Lower leg skin (tissue), 4 donors: ENCODE measurements at regions not wholly inside any gene's neighbourhood (a gene's known extent, or its start where the extent isn't known, plus 50 kb on each side); places are given as distances from the start of the nearest gene placed in this dataset.

Experiments
- DNase-seq, 2 donors: peaks; one replicate each; pipeline ENCODE4 v3.0.0-alpha.2; 2019; ENCODE audit warnings: low spot score in 2 of 2
- H3K4me3 ChIP-seq: fragments of 200-600 bp; sonication (generic); 2 replicates; pipeline ENCODE4 v1.5.1; 2017; ENCODE audit warnings: mild to moderate bottlenecking, low read depth; ENCODE audit not compliant: poor library complexity, severe bottlenecking
- POLR2A ChIP-seq, 2 donors: fragments of 450-650 bp; IDR thresholded peaks; one replicate each; pipeline ENCODE4 v1.6.1; 2016 to 2017; ENCODE audit warnings: antibody characterized with exemption in 2 of 2, mild to moderate bottlenecking in 1 of 2, moderate library complexity in 1 of 2
- WGBS, 2 donors: methylation state at CpG; one replicate each; pipeline ENCODE4 v1.1.5; 2018; 5-methylcytosine and 5-hydroxymethylcytosine counted together
- intact Hi-C: fragments of 100-400 bp; cut with DNase I; formaldehyde crosslinking; loops from one replicate; pipeline ENCODE4 v1.15.0; 2023; ENCODE audit warnings: low total_unique reads
- TF ChIP-seq, protein P1 (sequence below), 3 donors: fragments of 450-650 bp; IDR thresholded peaks; one replicate each; pipeline ENCODE4 v1.5.1; 2016; ENCODE audit warnings: antibody characterized with exemption in 3 of 3, mild to moderate bottlenecking in 3 of 3, moderate library complexity in 2 of 3

DNA sequence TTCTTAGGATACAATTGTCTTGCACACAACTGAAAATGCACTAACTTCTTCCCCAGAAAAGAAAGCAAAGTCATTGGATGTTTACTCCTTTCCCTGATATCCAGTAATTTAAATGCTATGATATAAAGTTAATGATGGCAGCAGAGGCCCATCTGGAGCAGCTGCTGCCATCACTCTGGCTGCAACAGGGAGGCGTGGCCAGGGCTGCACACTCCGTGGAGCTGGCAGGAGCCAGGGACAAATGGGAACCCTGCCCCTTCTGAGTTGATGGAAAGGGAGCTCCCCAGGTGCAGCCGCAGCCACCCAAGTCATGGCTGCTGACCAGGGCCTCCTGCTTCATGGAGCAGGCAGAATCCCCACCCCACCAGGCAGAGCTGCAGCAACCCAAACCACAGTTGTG, 72.6 kb upstream of the ALDH1A3 start:
- no peak overlapping the region for H3K4me3 ChIP-seq
- no peak for DNase-seq
- intact Hi-C loops, result no loop called here
- TF ChIP-seq POLR2A (IDR thresholded peaks at IDR 0.05), result no peak
- TF ChIP-seq, protein P1, sequence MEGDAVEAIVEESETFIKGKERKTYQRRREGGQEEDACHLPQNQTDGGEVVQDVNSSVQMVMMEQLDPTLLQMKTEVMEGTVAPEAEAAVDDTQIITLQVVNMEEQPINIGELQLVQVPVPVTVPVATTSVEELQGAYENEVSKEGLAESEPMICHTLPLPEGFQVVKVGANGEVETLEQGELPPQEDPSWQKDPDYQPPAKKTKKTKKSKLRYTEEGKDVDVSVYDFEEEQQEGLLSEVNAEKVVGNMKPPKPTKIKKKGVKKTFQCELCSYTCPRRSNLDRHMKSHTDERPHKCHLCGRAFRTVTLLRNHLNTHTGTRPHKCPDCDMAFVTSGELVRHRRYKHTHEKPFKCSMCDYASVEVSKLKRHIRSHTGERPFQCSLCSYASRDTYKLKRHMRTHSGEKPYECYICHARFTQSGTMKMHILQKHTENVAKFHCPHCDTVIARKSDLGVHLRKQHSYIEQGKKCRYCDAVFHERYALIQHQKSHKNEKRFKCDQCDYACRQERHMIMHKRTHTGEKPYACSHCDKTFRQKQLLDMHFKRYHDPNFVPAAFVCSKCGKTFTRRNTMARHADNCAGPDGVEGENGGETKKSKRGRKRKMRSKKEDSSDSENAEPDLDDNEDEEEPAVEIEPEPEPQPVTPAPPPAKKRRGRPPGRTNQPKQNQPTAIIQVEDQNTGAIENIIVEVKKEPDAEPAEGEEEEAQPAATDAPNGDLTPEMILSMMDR (IDR thresholded peaks at IDR 0.05), result no peak
- 68 to 73% methylated on average over 2 to 3 of the region's 3 CpGs for WGBS, 2 donors

DNA sequence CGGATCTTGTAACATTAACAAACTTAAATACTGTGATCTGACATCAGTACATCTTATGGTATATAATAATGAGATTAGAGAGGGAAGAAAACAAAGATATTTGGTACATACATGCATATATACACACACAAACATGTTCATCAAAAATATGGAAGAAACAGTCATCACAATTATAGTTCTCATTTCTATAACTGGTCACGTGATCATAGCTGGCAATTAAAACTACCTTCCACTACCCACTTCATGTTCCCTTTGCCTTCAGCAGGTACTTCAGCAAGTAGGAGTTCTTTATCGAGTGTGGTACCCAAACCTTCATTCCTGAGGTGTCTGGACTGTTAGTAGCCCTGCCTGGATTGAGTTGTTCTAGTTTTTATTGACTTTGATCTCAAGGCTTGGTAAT, 70.9 kb upstream of the ALDH1A3 start:
- no peak overlapping the region for H3K4me3 ChIP-seq
- WGBS, 2 donors, result 78 to 86% methylated on average over 3 of the region's 3 CpGs
- TF ChIP-seq, protein P1 (IDR thresholded peaks at IDR 0.05), result no peak
- no peak for TF ChIP-seq POLR2A (IDR thresholded peaks at IDR 0.05)
- no peak for DNase-seq
- intact Hi-C loops, result no loop called here

DNA sequence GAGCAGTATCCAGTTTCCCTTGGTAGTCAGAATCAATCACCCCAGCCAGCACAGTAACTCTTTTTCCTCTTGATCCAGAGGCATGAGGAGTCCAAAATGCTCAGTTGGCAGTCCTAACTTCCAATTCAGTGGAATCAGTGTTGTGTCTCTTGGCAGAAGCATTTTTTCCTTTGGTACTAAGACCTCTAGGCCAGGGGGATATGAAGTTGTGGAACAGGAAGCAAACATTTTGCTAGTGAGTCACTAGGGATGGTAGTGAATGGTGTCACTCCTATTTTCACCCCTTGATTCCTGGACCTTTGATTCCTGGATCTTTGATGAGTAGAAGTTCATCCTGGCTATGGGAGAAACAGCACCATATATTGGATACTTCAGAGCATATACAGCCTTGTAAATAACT, 70.5 kb upstream of the ALDH1A3 start:
- intact Hi-C loops, result no loop called here
- no peak for TF ChIP-seq POLR2A (IDR thresholded peaks at IDR 0.05)
- TF ChIP-seq, protein P1 (IDR thresholded peaks at IDR 0.05), result no peak
- no peak for DNase-seq
- H3K4me3 ChIP-seq, result no peak overlapping the region

- H3K4me3 ChIP-seq, result no peak overlapping the region
- no peak for TF ChIP-seq POLR2A (IDR thresholded peaks at IDR 0.05)
- TF ChIP-seq, protein P1 (IDR thresholded peaks at IDR 0.05), result no peak
- DNase-seq, result no peak
- 92 to 97% methylated on average over 3 of the region's 3 CpGs for WGBS, 2 donors
- intact Hi-C loops, result no loop called here
Observed at GRCh38 chr15:100809587-100809986, 70.0 kb upstream of the ALDH1A3 start.

DNA sequence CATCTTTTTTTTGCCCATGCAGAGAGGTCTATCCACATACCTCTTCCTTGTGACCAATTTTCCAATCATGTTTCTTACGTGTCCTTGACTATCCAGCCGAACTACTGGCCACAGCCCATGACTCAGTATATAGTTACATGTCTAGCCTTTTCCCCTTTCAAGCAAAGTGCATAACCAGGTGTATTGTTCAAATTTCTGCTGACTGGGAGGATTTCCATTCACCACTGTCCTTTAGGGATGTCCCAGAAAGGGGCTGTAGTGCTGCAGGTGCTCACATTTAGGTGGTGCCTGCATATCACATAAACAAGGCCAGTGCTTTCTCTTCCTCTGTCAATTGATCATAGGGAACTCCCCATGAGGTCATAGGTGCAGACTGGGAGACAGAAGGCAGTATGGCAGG, 69.4 kb upstream of the ALDH1A3 start:
- TF ChIP-seq POLR2A (IDR thresholded peaks at IDR 0.05), result no peak
- TF ChIP-seq, protein P1 (IDR thresholded peaks at IDR 0.05), result no peak
- no peak for DNase-seq
- intact Hi-C loops, result no loop called here
- no peak overlapping the region for H3K4me3 ChIP-seq
- 97 to 98% methylated on average over 2 of the region's 2 CpGs for WGBS, 2 donors

DNA sequence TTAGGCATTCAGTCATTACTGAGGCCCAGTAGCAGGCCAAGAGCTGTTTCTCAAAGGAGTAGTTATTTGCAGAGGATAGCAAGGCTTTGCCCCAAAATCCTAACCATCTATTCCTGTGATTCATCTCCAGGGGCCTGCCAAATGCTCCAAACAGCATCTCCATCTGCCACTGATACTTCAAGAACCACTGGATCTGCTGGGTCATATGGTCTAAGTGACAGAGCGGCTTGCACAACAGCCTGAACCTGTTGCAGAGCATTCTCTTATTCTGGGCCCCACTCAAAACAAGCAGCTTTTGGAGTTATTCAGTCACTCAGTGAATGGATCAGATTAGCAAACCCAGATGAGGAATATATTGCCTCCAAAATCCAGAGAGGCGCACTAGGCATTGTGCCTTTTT, 68.8 kb upstream of the ALDH1A3 start:
- no peak for DNase-seq
- intact Hi-C loops, result no loop called here
- 87 to 98% methylated on average over 2 of the region's 2 CpGs for WGBS, 2 donors
- no peak overlapping the region for H3K4me3 ChIP-seq
- no peak for TF ChIP-seq POLR2A (IDR thresholded peaks at IDR 0.05)
- TF ChIP-seq, protein P1 (IDR thresholded peaks at IDR 0.05), result no peak
